Transverse colon (tissue), 4 donors: ENCODE measurements at regions not wholly inside any gene's neighbourhood (a gene's known extent, or its start where the extent isn't known, plus 50 kb on each side); places are given as distances from the start of the nearest gene placed in this dataset.

Source experiments
- CTCF ChIP-seq, 5 experiments: fragments of 200-600 bp in 3 of 5; fragments of 450-650 bp in 2 of 5; sonication (generic) in 3 of 5; IDR thresholded peaks; 1 replicate in 2 of 5; 2 replicates in 3 of 5; pipeline ENCODE4 v1.5.1; 2016 to 2017; ENCODE audit warnings: antibody characterized with exemption in 5 of 5, inconsistent platforms in 3 of 5, mild to moderate bottlenecking in 2 of 5, moderate library complexity in 1 of 5
- EP300 ChIP-seq: sonication (generic); formaldehyde crosslinking; IDR thresholded peaks from one replicate; pipeline ENCODE4 v1.6.1; 2017; ENCODE audit warnings: antibody characterized with exemption, low read depth
- POLR2A ChIP-seq: fragments of 450-650 bp; IDR thresholded peaks from one replicate; pipeline ENCODE4 v1.6.1; 2016; ENCODE audit warnings: antibody characterized with exemption, mild to moderate bottlenecking, moderate library complexity
- POLR2AphosphoS5 ChIP-seq, 3 donors: sonication (generic); formaldehyde crosslinking; IDR thresholded peaks; one replicate each; pipeline ENCODE4 v1.6.1; 2016; ENCODE audit warnings: antibody characterized with exemption in 3 of 3

- TF ChIP-seq CTCF (IDR thresholded peaks at IDR 0.05) (no peak), POLR2A (no peak), POLR2AphosphoS5 (IDR thresholded peaks at IDR 0.05) (no peak), EP300 (no peak)
Observed at GRCh38 chr5:58318468-58318867, 141.4 kb downstream of the PLK2 start.
